Activated CD4-positive, alpha-beta T cell treated with anti-CD3 and anti-CD28 coated beads, Interleukin-2, amount 50 U/mL, for 16 hours (primary cell): ENCODE measurements at regions not wholly inside any gene's neighbourhood (a gene's known extent, or its start where the extent isn't known, plus 50 kb on each side); places are given as distances from the start of the nearest gene placed in this dataset.

Source experiments
- DNase-seq: peaks from one replicate; pipeline ENCODE4 v3.0.0-alpha.2; 2020

DNA sequence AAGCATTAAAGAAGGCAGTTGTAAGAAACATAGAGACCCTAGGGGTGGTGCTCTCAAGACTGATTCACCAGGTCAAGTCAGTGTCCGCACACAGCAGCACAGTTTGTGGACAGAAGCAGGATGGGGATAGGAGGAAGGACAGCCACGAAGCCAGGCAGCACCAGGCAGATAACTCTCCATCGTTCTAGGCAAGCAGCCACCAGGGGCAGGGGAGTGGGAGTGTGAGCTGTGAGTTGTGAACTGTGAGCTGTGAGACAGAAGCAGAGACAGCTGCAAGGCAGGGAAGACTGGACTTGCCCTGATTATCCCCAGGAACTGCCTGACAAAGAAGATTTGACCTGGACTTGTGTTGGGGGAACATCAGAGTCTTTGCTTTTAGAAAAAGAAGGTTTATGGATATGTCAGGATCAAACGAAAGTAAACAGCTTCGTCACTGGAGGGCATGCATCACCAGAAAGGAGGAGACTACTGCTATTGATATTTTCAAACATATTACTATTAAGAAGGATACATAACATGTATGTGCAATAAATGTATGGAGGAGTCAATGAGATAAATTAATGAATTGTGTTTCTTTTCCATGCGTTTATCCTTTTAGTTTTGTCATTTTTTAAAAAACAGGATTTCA, 286.1 kb downstream of the IRS2 start:
- no peak for DNase-seq

GRCh38 chr13:109497917-109498316, 288.5 kb downstream of the IRS2 start:
- no peak for DNase-seq

DNA sequence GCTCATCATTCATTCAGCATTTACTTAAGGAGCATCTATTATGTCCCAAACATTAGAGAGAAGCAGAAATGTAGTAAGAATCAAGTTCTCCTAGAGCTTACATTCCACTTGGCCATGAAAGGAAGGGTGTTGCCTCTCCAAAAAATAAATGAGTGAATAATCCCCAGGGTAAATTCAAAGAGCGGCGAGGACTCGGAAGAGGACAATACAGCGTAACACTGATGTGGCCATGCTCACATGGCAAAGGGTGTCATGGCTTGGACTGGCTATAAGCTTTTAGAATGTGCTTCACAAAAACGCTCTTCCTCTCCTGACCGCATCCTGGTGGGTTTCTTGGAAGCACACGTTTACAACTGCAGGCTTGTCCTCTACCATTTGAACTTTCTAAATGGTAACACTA, 290.2 kb downstream of the IRS2 start:
- no peak for DNase-seq

- no peak for DNase-seq
Measured at GRCh38 chr13:109494925-109495369, 291.4 kb downstream of the IRS2 start.

DNA sequence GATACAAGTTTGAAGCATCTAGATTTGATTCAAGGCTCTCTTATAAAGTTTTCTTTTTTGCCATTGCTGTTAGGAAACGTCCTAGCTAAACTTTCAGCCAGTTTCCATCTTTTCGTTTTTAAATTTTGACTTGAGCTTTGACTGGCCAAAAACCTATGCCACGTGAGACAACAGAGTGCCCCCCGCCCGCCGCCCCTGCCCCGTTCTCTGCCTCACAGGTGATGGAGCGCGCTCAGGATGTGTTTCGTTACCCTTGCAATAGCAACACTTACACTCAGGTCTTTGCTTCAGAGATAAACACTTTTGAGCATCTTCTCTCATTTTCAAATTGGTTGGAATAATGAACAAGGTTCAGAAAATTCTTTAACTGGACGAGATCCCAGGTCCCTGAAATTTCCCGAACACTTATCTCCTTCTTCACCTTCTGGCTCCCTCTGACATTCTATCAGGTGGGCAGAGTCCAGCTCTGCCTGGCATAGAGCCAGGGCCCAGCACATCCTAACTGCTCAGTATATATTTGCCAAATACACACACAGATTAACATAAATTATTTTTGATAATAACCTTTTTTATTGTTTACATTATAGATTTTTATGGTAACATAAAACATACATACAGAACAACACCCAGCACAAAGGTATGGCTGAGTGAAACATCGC, 301.1 kb downstream of the IRS2 start:
- DNase-seq = no peak

DNA sequence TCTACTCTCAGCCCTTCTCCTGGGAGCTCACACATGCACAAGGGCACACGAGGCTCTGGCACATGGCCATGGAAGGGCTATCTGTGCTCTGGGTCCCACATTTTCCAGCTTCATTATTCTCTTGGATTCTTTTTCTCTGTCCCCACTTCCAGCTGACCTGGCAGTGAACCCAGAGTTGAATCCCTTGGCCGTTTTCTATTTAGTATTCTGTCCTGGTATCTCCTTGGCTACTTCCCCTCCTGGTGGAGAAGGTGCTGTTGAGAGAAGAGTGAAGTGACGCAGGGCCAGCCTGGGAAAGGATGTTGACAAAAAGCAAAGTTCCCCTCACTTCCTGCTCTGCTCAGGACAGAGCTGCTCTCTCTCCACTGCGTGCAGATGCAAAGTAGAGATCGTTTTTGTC, 303.1 kb downstream of the IRS2 start:
- DNase-seq = no peak

GRCh38 chr13:109481040-109481439, 305.3 kb downstream of the IRS2 start:
- DNase-seq = no peak

- no peak for DNase-seq
Measured at GRCh38 chr13:109480011-109480955, 306.1 kb downstream of the IRS2 start.

DNA sequence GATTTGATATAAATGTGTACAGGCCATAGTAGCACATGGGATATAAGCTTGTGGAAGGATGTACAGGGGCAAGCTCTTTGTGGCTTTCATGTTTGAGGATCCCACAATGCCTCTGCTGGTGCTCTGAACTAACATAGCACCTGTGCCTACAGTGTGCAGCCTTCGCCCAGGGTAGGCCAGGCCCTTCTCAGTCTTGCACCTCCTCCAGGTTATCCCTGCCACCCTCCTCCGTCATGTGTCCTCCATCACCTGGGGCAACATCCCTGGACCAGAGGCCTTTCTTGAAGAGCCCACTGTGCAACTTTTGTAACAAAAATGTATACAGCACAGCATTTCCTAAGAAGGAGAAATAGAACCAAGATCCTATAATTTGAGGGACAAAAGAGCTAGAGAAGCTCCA, 306.8 kb downstream of the IRS2 start:
- no peak for DNase-seq

- no peak for DNase-seq
Measured at GRCh38 chr13:109476001-109476400, 310.4 kb downstream of the IRS2 start.

GRCh38 chr13:109468123-109468522, 318.3 kb downstream of the IRS2 start:
- DNase-seq = no peak

DNA sequence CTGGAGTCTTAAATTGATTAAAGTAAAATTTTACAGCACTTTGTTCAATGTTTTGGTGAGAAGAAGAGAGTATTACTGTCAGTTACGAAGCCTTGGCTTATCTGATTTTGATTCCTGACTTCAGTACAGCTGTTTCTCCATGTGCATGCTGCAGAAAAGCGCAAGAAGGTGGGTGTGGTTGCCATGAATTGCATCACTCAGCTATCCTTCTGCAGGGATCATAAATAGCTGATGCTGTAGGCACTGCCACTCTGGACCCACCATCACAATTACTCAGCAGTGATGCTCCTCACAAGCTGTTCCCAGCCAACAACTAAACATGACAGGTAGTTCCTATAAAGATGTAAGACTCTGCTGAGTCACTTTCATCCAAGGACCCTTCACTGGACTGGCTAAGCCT, 321.2 kb downstream of the IRS2 start:
- no peak for DNase-seq

DNA sequence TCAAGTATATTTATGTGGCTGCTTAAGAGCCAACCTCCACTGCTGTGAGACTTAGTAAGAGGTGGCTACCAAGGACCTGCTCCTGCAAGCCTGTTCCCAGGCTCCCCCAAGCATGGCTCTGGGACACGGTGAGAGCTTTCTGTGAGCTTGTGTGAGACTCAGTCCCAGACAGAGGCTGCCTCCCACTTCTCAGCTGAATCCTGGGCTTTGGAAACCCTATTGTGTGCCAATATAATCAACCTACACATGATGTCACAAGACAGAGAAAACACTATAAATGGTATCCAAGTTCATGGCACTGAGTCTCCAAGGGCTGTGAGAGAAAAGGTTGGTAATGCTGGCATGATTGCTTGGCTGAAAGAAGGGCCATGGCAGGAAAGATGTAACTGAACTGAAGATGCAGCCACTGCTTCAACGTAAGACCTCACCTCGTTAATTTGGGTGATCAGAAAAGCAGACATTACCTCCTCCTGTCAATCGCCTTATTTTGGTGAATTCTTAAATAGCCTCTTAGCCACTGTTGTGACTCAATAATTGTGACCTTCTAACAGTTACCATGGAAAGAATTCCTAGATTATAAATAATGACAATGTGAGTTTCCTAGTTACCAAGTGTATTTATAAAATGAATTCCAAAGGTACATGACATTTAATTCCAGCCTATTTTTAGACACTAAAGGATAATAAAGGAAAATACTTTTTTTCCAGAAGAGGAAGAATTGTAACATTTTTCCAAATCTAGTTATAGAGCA, 332.0 kb downstream of the IRS2 start:
- DNase-seq = no peak

DNA sequence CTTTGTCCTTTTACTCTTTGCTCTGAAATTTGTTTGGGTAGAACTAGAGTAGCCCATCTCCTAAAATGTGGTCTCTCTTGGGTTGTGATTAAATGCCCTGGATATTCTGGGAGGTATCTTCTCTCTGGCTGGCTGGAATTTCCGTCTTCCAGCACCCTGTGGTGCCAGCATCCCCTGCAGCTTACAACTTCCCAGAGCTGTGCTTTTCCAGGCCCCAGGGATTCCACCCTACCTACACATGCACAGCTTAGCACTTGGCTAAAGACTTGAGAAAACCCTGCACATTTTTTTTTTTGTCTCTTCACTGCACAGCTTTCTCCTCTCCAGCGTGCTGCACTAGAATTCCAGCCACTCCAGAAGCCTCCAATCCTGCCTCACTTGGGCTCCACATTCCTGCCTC, 334.7 kb downstream of the IRS2 start:
- DNase-seq = no peak

DNA sequence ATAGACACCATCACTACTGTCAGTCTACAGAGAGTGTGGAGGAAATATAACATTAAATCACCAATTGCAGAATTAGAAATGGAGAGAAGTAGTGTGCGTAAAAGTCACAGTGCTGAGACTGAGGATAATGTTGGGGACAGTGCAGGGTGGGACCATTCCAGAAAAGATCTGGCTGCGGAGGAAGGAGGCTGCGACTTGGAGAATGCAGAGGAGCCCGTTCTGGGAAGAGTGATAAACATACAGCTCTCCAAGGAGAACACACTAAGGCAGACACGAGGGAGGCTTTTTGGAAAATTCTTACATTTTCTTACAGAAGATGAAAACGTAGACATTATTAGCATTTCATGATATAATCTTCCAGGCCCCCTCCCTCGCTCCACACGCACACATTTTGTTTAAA, 337.8 kb downstream of the IRS2 start:
- DNase-seq = no peak

GRCh38 chr13:109447667-109448066, 338.7 kb downstream of the IRS2 start:
- no peak for DNase-seq

GRCh38 chr13:109440320-109440719, 346.1 kb downstream of the IRS2 start:
- DNase-seq = no peak

GRCh38 chr13:109439813-109440212, 346.6 kb downstream of the IRS2 start:
- no peak for DNase-seq

DNA sequence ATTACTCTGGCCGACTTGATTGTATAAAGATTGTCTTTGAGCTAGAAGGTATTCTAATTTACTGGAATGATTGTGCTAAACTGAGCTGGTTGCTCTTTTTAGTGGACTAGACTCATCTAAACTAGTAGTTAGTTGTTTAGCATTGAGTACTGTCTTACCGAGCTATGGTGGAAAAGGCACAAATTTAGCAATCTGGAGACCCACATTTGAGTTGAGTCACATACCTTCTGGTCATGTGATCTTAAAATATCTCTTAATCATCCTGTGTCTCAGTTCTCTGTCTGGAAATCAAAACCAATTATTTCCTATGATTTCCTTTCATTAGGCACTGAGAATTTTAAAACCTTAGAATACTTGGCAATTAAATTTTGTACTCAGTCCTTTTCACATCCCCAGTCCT, 349.5 kb downstream of the IRS2 start:
- DNase-seq = no peak

DNA sequence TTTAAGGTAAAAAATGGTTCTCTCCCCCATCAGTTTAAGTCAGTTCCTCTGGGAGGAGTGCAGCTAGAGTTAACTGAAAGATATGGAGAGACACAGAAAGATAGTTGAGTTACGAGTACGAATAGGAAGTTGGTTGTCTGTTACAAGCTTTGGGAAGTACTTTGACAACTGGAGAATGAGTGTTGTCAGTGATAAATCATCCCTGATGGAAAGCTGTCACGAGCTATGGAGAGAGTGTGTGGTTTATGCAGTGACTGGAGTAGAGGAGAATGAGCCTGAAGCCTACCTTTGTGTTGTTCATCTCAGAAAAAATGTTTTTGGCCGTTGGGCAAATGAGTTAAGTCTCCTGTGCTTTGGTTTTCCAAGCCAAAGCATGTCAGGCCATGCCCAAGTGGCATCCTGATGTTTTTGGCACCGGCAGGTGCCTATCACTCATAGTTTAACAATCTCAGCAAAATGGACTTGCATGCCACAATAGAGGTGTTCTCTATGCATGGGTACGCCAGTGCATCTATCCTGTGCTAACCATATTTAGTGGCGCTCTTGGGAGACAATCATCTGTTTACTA, 350.2 kb downstream of the IRS2 start:
- DNase-seq = no peak

- no peak for DNase-seq
Measured at GRCh38 chr13:109431217-109431616, 355.2 kb downstream of the IRS2 start.

GRCh38 chr13:109428146-109428545, 358.2 kb downstream of the IRS2 start:
- no peak for DNase-seq

- DNase-seq = no peak
Measured at GRCh38 chr13:109427695-109428094, 358.7 kb downstream of the IRS2 start.
